Right lobe of liver (tissue), 4 donors: ENCODE measurements at regions not wholly inside any gene's neighbourhood (a gene's known extent, or its start where the extent isn't known, plus 50 kb on each side); places are given as distances from the start of the nearest gene placed in this dataset.

Experiments
- CTCF ChIP-seq, 4 donors: fragments of 200-600 bp in 3 of 4; fragments of 450-650 bp in 1 of 4; IDR thresholded peaks; one replicate each; pipeline versions ENCODE4 v1.5.1 to v1.8.0; 2016 to 2022; ENCODE audit warnings: antibody characterized with exemption in 4 of 4, mild to moderate bottlenecking in 2 of 4
- POLR2A ChIP-seq: fragments of 450-650 bp; IDR thresholded peaks from one replicate; pipeline ENCODE4 v1.6.1; 2017; ENCODE audit warnings: antibody characterized with exemption, mild to moderate bottlenecking
- donor health status: DM: no; HTN: no; CAD: no.
- donor health status: DM: no; HTN: no; CAD: no.
- donor health status: DM: no; HTN: yes; CAD: no.

GRCh38 chr7:155207326-155208002, 90.2 kb upstream of the INSIG1 start:
- no peak for TF ChIP-seq CTCF (IDR thresholded peaks at IDR 0.05)
- no peak for TF ChIP-seq POLR2A
